ENCODE measurements at regions not wholly inside any gene's neighbourhood (a gene's known extent, or its start where the extent isn't known, plus 50 kb on each side); places are given as distances from the start of the nearest gene placed in this dataset.
"Not testable (repeated sequence)": the region's sequence is repeated elsewhere in the genome, so short reads cannot be mapped to it uniquely, and the experiment has no call there.

DNA sequence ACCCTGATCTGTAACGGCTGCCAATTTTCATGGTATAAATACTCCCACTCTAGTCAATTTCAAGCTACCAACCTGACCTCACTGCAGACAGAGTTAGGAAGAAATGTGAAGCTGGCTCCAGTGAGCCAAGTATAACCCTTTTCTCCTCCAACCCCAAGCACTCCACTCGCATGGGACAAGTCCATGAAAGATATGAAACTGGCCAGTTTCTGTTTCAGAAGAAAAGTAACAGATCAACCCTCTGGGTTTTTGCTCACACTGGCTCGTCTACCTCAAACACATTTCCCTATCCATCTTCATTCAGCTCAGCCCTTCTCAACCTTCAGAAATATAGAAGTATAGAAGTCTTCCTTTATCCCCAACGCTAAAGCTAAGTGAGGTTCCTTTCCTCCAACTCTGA lies 82.4 kb upstream of the NDP start:
- Mint-ChIP-seq H3K27ac (no peak overlapping the region), H3K4me1 (no peaks in the 10 kb centered on the region), H3K27me3 (ENCODE audit: low read depth) (no peaks in the 10 kb centered on the region), H3K9me3 (peaks cover 15% of the 10 kb centered on the region), H3K36me3 (ENCODE audit: low read depth) (no peaks in the 10 kb centered on the region), H3K4me3 (no peak overlapping the region)
- TF ChIP-seq, protein P1, sequence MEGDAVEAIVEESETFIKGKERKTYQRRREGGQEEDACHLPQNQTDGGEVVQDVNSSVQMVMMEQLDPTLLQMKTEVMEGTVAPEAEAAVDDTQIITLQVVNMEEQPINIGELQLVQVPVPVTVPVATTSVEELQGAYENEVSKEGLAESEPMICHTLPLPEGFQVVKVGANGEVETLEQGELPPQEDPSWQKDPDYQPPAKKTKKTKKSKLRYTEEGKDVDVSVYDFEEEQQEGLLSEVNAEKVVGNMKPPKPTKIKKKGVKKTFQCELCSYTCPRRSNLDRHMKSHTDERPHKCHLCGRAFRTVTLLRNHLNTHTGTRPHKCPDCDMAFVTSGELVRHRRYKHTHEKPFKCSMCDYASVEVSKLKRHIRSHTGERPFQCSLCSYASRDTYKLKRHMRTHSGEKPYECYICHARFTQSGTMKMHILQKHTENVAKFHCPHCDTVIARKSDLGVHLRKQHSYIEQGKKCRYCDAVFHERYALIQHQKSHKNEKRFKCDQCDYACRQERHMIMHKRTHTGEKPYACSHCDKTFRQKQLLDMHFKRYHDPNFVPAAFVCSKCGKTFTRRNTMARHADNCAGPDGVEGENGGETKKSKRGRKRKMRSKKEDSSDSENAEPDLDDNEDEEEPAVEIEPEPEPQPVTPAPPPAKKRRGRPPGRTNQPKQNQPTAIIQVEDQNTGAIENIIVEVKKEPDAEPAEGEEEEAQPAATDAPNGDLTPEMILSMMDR (IDR thresholded peaks at IDR 0.05; ENCODE audit: unreplicated experiment in 3 of 3) = no peak

DNA sequence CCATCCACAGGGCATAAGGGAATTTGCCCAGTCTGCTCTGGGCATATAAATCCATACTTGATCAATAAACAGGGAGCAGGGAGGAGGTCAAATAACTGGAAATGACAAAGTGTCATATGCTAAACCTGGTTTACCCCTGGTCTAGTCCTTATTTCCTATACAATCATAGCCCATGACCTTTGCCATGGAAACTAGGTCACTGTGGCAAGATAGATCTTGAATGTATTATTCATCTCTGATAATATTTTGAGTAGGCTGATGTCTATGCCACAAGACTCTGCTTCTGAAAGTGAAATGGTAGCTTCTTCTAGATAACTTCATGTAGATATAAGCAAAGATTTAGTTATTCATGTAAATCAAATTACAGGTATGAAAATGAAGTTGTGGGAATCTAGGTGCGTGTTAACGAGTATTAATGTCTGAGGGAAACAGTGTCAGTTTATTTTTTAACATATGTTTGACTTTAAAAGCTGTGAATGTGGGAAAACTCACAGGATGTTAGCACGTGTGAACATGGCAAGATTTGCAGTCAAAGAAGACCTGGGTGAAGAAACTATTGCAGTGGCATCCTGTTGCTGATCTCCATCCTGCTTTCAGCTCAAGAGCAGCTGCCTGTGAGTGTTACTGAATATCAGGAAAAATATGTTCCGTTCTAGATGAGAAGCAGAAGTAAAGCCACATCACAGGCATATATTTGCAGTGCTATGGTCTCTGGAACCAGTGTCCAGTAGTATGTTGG lies 81.8 kb upstream of the NDP start:
- H3K9me3 Mint-ChIP-seq = peaks cover 13% of the 10 kb centered on the region
- H3K27me3 Mint-ChIP-seq (ENCODE audit: low read depth) = no peaks in the 10 kb centered on the region
- H3K27ac Mint-ChIP-seq = no peak overlapping the region
- no peaks in the 10 kb centered on the region for H3K36me3 Mint-ChIP-seq (ENCODE audit: low read depth)
- TF ChIP-seq, protein P1 (IDR thresholded peaks at IDR 0.05; ENCODE audit: unreplicated experiment in 3 of 3) = no peak
- no peak overlapping the region for H3K4me3 Mint-ChIP-seq
- no peaks in the 10 kb centered on the region for H3K4me1 Mint-ChIP-seq

DNA sequence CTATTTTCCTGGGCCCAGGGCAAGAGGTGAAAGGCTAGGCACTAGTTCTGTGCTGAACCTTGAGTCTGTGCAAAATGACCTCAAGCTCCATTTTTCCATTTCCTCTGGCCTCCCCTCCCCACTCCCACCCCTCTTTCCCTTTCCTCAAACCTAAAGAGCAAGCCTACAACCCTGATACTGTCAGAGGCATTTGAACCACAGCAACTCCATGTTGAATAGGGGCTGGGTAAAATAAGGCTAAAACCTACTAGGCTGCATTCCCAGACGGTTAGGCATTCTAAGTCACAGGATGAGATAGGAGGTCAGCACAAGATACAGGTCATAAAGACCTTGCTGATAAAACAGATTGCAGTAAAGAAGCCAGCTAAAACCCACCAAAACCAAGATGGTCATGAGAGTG lies 71.9 kb upstream of the NDP start:
- not testable (repeated sequence) for H3K27ac Mint-ChIP-seq, H3K4me1 Mint-ChIP-seq
- H3K9me3 Mint-ChIP-seq = peaks cover 23% of the 10 kb centered on the region

DNA sequence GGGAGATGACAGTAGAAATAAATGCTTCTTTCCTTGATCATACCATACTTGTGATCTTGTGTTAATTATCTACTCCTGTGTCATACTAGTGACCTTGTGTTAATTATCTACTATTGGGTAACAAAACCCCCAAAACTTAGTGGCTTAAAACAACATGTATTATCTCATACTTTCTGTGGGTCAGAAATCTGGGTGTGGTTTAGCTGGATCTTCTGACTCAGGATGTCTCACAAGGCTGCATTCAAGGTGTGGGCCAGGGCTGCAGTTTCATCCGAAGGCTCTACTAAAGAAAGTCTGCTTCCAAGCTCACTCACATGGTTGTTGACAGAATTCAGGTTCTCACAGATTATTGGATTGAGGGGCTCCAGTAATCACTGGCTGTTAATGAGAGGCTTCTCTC lies 70.3 kb upstream of the NDP start:
- H3K4me3 Mint-ChIP-seq = no peak overlapping the region
- TF ChIP-seq, protein P1 (IDR thresholded peaks at IDR 0.05; ENCODE audit: unreplicated experiment in 3 of 3) = no peak
- H3K27me3 Mint-ChIP-seq (ENCODE audit: low read depth) = no peaks in the 10 kb centered on the region
- H3K4me1 Mint-ChIP-seq = no peaks in the 10 kb centered on the region
- H3K36me3 Mint-ChIP-seq (ENCODE audit: low read depth) = no peaks in the 10 kb centered on the region
- peaks cover 19% of the 10 kb centered on the region for H3K9me3 Mint-ChIP-seq
- no peak overlapping the region for H3K27ac Mint-ChIP-seq

More for the DNA sequence above, 71.9 kb upstream of the NDP start:
- H3K36me3 Mint-ChIP-seq (ENCODE audit: low read depth); H3K27me3 Mint-ChIP-seq (ENCODE audit: low read depth); H3K4me3 Mint-ChIP-seq: not testable (repeated sequence)

DNA sequence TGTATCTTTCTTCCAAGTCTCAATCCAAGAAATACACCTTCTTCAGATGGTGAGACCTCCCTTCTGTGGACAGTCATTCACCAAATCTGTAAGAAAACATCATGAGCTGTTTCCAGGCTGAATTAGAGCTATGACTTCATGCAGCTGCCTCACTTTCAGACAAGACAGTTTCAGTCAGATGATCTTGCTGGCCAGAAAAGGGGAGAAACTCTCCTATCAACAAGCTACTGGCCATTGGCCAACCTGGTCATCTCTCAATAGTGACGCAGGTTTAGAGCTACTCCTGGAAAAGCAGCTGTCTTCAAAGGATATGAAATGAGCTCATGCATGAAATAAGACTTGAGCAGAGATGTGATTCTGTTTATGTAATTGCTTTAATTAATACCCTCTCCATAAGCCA lies 69.6 kb upstream of the NDP start:
- H3K36me3 Mint-ChIP-seq (ENCODE audit: low read depth) = no peaks in the 10 kb centered on the region
- peaks cover 12% of the 10 kb centered on the region for H3K9me3 Mint-ChIP-seq
- H3K4me3 Mint-ChIP-seq = no peak overlapping the region
- H3K4me1 Mint-ChIP-seq = no peaks in the 10 kb centered on the region
- no peaks in the 10 kb centered on the region for H3K27me3 Mint-ChIP-seq (ENCODE audit: low read depth)
- TF ChIP-seq, protein P1 (IDR thresholded peaks at IDR 0.05; ENCODE audit: unreplicated experiment in 3 of 3) = no peak
- H3K27ac Mint-ChIP-seq = no peak overlapping the region

DNA sequence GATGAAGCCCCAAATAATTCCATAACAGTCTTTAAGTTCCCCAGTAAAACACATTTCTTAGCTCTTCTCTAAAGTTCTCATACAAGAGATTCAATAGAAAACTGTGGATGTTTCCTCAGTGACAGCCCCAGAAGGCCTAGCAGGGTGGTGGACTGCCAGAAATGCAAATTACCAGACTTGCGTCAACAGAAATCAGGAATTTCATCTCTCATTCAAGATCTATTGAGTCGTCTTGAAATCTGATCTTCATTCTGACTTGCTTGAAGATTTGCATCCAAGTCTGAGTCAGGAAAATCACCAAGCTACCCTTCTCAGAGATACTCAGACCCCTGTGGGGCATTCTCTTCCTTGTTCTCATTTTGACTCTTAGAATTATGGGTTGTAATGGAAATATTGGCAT lies 68.9 kb upstream of the NDP start:
- H3K27me3 Mint-ChIP-seq (ENCODE audit: low read depth) = no peaks in the 10 kb centered on the region
- TF ChIP-seq, protein P1 (IDR thresholded peaks at IDR 0.05; ENCODE audit: unreplicated experiment in 3 of 3) = no peak
- H3K4me1 Mint-ChIP-seq = no peaks in the 10 kb centered on the region
- H3K36me3 Mint-ChIP-seq (ENCODE audit: low read depth) = no peaks in the 10 kb centered on the region
- no peak overlapping the region for H3K27ac Mint-ChIP-seq
- H3K4me3 Mint-ChIP-seq = no peak overlapping the region
- H3K9me3 Mint-ChIP-seq = peaks cover 11% of the 10 kb centered on the region
